NCI-H2081 treated with DMSO at 0.1 percent for 48 hours (cell line): ENCODE measurements at regions not wholly inside any gene's neighbourhood (a gene's known extent, or its start where the extent isn't known, plus 50 kb on each side); places are given as distances from the start of the nearest gene placed in this dataset.

Experiments used
- DNase-seq: peaks from one replicate; lab custom pipeline; 2025; lab: John Stamatoyannopoulos, UW

DNA sequence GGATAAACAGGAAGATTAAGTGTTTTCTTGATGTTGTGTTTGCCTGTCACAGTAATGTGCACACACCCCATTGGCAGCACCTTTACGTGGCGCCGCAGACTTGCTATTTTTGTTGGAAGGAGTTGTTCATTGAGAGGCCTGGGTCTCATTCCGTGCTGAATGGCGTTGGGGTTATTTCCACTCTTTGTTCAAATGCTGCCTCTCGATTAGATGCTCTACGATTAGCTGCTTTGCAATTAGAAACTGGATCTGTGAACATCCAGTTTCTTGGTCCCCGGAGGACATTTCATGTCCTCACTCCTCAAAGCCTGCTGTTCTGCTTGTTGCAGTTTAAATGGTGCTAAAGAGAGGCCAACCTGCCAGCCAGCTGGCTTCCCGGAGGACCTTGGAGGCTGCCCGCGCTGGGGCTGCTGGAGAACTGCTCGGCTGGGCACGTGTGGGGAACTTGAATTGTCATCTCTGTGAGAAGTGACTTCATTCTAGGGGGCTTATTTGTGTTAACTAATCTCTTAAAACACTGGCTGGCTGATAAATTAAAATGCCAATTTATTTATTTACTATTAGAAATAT is 117.4 kb upstream of the NABP1 start:
- DNase-seq = no peak

DNA sequence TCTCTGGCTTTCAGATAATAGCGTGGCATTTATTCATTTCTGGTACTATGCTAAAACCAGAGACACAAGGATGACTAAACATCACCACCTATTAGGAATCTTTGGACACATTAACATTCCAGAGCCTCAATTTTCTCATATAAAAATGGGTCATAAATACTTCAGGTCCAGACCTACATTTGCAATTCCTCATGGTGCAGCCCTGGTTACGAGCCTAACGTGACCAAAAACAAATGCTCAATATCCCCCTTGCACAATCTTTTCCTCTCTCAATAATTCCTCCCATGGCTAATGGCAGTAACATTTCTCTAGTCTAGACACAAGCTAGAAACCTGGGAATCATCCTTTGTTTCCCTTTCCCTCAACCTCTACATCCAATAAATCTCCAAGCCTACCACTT is 112.8 kb upstream of the NABP1 start:
- no peak for DNase-seq

DNA sequence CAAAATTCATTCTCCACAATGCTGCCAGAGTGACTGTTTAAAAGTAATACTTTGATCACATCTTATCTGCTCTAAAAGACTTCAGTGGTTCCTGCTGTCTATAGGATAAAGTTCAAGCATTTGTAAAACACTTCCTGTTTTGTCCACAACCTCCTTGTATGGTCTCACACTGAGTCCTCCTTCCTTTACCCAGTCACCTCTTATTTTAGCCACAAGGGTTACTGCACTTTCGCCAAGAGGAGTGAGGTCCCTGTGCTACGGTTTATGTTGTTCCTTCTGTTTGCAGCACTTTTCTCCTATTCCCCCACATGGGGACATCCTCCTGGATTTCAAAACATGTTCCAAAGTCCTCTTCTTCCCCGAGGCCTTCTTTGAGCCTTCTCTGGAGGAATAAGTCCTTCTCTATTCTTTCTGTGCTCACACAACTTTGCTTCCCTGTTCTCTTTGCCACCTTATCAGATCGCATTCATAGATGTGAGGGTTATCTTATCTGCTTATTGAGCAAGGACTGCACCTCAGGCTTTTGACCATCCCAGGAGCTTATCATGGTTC is 112.2 kb upstream of the NABP1 start:
- DNase-seq = no peak

DNA sequence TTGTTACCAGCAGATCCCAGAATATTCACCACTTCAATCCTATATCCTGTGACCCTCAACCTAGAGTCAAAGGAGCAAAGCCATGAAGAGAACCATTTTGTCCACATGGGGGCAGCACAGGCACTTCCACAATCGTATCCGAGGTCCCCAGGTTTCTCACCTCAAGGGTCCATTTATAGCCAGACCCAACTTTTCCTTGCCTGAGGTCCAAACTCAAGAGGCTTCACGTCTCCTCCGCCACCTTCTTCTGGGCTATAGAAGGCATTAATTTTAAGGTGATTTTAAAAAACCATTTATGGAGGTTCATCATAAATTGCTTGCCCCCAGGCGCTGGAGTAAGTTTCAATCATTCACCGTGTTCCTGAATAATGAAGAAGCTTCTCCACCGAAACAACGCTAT is 111.6 kb upstream of the NABP1 start:
- DNase-seq = no peak

DNA sequence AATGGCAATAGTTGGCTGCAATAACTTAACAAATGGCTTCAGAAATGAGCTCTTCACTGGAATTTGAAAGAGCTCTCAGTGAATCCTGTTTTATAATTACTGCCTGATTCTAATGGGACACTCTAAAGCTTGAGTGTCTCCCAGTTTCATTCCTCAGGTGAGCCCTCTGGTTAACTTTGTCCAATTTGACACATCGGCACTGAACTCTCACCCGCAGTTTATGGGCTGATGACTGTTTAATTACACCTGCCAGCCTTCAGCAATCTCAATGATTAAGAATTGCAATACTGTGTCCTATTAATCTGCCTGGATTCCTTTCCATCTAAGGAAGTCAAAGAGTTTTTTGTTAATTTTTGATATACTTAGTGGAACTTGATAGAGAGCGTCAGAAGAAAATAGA is 110.7 kb upstream of the NABP1 start:
- no peak for DNase-seq

DNA sequence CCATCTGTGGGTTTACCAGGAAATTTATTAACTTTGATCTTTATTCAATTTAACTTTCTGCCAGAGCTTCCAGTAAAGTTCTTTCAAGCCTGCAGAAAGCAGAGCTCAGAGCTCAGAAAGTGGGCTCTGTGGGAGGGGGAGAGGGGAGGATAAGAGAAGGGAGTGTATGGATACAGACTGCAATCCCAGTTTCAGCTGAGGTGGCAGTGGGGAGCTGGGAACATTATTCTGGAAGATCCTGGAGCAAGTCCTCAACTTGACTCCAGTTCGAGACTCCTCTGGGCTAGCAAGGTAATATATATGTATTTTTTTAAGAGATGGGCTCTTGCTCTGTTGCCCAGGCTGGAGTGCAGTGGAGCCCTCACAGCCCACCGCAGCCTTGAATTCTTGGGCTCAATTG is 108.9 kb upstream of the NABP1 start:
- no peak for DNase-seq

DNA sequence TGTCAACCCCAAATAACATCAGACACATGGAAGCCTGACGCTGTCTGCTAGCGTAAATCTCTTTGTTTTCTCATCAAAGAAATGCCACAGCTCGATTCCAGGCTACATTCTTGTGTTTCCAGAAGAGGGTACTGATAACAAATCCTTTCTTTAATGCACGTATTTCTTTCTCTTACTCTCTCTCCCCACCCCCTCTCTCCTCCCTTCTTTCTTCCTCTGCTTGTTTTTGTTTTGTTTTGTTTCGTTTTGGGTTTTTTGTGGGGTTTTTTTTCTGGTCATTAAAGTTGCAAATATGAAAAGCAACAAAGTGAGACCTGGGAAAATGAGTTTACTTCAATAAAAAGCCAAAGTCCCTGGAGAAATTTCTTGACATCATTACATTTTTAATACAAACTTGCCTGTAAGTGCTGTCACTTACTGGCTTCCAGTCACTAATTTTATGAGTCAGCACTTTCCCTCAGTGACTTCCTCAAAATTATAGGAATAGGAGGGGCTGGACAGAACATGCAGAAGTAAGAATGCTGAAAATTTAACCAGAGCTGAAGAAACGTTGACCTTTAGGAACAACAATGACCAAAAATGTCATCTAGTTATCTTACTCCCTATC is 106.7 kb upstream of the NABP1 start:
- no peak for DNase-seq

DNA sequence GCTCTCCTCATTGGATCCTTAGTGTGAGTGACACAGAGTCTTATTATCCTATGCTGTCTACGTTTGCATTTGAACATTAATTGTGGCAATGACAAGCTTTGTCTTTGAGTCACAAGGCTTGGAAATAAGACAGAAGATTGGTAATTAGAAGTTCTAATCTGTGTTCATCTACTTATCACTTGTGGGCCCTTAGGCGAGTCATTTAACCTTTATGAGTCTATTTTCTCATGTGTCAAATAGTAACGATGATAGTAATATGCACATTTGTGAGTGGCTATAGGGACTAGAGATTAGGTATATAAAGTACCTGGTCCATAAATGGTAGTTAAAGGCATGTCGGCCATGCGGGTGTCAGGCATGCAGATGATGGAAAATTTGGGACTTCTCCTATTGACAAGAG is 105.6 kb upstream of the NABP1 start:
- no peak for DNase-seq

DNA sequence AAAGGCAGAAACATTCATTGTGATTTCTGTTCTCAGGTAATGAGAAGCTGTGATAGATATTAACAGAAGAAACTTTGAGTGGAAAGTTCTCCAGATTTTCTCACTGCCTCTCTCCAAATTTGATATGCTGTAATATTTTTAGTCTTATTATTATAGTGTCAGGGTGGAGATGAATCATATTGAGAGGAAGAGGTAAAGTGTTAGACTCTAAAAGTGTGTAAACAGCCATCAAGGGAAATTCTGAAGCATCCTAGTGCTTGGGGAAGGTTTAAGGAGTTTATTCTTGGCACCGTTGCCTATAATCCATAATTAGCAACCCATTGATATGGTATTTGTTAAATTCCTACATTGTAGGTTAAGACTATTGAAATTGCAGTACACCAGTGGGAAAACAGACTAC is 104.7 kb upstream of the NABP1 start:
- DNase-seq = no peak

DNA sequence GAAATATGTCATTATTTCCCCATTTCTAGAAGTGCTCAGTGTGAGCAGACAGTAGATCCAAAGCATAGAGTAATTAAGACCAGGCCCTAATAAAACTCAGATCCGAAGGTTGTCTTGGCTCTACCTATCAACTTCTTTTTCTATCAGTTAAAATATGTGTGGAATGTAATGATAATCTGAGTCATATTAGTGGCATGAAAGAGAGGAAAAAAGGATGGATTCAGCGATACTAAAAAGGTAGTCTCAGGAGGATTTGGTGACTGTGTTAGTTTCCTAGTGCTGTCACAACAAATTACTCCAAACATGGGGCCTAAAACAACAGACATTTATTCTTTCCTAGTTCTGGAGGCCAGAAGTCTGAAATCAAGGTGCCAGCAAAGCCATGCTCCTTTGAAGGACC is 103.7 kb upstream of the NABP1 start:
- no peak for DNase-seq

DNA sequence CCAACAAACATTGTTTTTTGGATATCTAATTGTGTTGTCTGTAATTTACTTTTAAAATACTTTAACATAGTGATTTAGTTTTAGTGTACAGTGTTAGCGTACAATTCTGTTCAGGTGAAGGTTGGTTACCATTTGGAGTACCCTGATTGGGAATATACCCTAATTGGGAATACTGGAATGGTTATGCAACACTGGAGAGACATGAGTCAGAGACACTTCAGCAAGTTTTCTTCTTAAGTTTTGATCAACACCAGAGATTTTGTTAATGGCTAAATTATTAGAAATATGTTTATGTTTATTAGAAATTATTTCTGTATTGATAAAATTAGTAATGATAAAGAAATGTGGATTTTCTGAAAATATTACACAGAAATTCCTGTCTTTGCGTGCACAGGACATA is 100.3 kb upstream of the NABP1 start:
- no peak for DNase-seq

DNA sequence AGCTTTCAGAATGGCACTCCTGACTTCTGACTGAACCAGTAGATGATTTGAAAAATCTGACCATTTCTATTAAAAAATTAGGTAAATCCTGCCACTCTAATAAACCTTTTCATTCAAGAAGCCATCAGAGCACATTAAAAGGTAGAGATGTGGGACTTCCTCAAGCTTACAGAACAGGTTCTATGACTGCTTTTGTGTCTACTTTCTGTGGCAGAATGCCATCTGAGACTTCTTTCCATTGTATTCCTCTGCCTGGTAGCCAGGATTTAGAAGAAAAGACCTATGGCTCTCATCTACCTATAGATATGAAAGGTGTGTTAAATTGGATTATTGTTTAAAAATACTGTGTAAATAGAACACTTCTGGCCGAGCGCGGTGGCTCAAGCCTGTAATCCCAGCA is 99.9 kb upstream of the NABP1 start:
- no peak for DNase-seq

DNA sequence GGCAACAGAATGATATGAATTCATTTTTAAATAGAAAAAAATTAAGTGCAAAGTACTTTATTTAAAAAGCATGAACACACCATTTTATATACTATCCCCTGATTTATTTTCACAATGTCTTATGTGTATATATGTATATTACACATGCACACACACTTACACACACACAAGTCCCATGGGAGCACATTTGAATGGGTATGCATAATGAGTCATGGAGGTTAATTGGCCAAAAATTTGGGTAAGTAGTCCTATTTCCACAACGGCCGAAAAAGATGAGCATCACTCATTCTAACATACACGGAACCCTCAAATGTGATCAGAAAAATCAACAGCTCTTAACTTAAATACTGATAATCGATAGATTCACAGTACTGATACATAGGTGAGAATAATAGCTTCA is 97.4 kb upstream of the NABP1 start:
- no peak for DNase-seq

DNA sequence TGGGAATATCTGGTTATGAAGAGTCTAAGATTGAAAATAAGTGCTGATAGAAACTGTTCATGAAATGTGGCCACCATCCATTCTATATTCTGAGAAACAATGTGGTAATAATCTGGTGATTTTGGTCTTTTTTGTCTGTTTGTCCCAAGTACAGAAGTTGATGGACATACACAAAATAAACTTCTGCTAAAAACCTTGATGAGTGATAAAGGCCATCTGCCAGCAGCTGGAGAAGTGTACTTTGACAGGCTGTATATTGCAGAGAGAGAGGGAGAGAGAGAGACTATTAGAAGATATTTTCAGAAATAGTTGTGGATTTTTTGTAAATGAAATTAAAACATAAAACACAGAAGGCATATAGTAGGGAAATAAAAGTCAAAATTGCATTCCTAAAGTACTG is 96.9 kb upstream of the NABP1 start:
- DNase-seq = no peak

DNA sequence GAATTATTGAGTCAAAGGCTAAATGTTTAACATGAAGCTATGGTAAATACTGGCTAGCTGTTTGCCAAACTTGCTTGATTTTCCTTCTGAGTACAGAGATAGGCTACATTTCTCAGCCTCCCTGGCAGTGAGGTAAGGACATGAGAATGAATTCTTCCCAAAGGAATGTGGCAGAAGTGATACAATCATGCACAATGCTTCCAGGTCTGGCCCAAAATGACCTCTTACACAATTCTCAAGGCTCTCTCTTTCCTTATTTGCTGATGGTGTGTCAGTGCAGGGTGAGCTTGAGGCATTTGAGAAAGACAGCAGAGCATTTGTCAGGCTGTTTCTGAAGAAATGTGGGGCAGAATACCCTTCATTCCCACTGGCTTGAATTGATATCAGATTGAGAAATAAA is 95.6 kb upstream of the NABP1 start:
- DNase-seq = no peak

DNA sequence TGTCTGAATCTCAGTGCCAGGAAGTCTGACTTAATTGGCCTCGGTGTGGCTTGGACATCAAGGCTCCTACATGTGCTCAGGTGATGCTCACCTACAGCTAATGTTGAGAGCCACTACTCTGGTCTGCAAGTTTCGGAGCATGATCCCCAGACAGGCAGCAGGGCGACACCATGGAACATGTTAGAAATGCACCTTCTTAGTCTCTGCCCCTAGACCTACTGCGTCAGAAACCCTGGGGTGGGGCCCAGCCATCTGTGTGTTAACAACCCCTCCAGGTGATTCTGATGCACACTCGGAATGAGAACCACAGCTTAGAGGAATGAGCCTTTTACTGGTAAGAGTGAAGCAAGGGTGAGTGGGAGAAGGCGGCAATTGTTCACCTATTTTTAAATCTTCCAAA is 86.9 kb upstream of the NABP1 start:
- no peak for DNase-seq

DNA sequence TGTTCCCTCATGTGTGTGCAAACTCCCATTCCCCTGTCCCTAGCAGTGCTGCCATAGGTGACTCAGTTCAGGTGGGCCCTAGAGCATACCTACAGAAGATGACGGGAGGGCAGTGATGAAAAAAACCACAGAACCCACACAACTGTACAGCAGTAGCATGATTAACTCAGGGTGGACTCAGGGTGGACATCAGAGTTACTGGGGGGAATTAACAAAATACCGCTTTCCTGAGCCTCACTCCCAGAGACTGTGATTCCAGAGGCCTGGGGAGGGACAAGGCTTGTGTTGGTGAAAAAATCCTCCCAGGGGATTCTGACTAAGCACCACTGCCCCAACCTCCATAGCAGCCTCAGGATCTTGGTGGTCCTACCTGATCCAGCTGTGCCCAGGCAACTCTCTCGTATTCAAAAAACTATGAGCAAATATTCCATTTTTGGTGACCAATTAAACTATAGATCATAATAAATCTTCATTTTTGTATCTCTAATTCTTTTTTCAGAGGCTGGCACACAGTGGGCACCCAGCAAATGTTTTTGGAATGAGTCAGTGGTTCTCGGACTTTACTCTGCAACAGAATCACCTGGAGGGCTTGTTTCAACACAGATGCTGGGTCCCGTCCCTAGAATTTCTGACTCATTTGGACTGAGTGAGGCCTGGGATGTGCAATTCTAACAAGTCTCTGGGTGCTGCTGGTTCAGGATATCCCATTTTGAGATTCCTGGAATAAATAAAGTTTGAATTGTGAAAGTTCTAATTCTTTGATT is 84.1 kb upstream of the NABP1 start:
- DNase-seq = no peak

DNA sequence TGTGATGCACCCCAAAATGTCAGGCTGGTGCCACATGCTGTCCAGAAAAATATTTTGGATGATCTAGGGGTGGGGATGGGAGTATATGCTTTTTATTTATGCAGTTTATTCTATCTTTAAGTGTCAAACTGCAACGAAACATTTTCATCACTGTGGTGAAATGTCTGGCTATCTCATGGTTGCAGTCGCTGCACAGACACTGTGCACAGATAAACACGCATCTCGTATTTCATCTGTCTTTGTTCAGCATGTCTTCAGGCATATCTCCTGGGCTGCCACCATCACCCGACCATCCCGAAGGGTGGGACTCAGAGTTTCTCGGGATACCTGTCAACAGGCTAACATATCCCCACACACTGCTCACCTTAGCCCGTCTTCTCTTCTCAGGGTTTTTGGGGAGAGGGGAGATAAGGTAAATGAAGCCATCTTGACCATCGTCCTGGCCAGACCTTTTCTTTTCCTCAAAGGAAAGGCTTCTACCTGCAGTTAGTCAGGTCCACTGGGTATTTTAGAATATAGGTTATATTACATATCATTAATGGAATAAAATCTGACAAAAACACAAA is 80.7 kb upstream of the NABP1 start:
- no peak for DNase-seq

DNA sequence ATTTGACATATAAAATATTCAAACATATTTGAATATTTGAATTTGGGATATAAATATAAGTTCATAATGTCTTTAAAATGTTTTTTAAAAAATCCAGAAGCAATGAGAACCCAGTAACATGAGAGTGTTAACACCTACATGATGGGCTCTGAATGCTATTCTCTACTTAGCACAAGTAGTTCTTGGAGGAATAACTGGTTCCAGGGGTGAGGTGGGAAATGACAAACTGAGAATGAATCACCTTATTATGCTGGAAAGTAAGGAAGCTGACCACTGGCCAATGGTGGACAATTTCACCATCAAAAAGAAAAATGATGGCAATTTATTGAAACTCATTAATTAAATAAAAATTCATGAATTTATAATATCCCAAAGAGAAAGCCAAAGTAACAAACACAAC is 79.6 kb upstream of the NABP1 start:
- no peak for DNase-seq

DNA sequence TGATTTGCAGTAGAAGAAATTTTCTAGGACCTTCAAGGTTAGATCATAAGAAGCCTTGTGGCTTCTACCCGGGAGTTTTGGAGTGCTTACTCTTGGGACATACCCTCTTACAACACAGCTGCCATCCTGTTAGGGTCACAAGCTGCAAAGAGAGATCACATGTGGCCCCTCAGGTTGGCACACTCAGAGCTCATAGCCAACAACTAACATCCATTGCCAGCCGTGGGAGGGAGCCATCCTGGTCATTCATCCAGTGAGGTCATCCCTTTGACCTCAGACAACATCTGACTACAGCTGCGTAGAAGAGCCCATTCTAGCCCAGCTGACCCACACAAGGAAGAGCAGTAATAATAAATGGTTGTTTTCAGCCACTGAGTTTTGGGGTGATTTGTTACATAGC is 76.9 kb upstream of the NABP1 start:
- DNase-seq = no peak

DNA sequence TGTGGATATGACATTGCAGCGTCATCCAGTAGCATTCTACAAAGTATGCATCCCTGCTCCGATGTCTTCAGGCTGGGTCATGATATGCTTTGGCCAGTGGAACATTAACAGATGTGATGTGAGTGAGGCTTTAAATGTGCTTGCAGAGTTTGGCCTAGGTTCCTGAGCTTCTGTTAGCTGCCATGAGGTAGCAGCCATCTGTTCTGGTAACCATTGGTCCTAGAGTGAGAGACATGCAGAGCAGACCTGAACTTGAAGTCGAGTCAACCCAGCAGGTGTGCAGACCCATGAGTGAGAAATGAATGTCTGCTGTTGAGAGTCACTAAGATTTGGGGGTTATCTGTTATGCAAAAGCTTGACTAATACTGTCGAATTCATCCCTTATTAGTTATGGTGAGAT is 73.8 kb upstream of the NABP1 start:
- no peak for DNase-seq

DNA sequence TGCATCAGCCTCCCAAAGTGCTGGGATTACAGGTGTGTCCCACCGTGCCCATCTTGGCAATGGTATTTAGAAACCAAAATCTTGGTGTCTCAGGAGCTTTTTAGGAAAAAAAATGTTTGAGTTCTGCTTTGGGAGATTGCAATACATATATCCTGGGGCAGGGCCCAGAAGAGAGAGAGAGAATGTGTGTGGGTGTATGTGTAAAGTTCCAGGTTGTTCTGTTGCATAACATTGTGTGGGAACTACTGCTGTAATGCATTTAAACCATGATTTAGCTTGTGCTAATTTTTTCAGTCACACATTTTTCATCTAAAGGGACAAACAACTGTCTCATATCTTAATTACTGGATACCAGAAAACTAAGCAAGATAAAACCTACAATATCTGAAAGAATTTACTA is 70.8 kb upstream of the NABP1 start:
- no peak for DNase-seq

DNA sequence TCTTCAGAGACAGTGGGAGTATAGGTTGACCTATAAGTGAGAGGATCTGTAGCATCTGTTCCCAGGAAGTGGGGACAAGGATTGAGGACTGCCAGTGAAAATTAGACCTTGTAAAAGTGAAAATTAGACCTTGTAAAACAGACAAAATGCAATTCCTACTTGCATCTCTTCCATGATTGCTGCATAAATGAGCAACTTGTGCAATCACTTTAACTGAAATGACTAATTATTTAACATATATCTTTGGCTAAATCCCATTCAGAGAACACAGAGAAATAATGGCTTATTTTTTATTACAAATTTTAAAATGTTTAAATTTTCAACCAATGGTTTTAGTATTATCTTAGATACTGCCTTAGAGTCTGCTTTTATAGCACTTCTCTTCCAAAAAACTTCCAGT is 67.2 kb upstream of the NABP1 start:
- no peak for DNase-seq
